GM12875 (cell line): ENCODE measurements at regions not wholly inside any gene's neighbourhood (a gene's known extent, or its start where the extent isn't known, plus 50 kb on each side); places are given as distances from the start of the nearest gene placed in this dataset.

Experiments
- H3K4me3 ChIP-seq: one replicate; pipeline ENCODE4 v1.5.1; 2011; ENCODE audit warnings: low read depth, low read length, control low read depth
- TF ChIP-seq, protein P1 (sequence below): IDR thresholded peaks from 2 replicates; pipeline ENCODE4 v1.5.1; 2011; ENCODE audit warnings: low read depth, mild to moderate bottlenecking, control low read depth, inconsistent platforms, low read length, moderate library complexity, borderline replicate concordance; ENCODE audit not compliant: insufficient read depth

DNA sequence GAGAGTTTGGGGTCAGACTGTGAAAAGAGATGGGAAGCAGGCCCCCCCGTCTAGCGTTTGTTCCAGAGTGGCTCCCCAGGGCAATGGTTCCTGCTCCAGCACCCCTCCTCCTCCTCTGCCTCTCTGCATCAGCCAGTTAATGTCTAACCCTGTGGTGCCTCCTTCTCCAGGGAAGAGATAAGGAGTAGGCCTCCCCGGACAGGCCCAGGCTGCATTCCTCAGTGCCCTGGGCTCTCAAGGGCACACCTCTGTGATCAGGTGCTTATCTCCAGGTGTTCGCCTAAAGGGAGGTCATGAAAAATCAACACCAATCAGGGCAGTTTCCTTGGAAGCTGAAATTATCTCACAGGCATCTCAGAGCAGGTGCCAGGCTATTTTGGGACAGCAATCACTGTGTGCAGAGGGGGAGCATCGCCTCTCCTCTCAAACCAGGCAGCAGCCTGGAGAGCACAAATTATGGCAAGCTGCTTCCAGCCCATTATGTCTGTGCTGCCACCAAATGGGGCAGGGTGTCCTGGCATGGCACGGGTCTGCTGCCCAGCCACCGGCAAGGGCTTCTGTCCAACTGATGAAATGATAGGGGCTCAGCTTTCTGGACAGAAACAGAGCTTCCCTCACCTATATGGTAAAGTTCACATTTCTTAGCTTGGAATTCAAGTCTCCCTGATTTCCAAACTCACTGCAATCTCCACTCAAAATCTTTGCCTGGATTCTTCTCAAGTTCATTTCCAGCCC lies 255.8 kb upstream of the SLC14A2 start:
- no peak overlapping the region for H3K4me3 ChIP-seq
- TF ChIP-seq, protein P1, sequence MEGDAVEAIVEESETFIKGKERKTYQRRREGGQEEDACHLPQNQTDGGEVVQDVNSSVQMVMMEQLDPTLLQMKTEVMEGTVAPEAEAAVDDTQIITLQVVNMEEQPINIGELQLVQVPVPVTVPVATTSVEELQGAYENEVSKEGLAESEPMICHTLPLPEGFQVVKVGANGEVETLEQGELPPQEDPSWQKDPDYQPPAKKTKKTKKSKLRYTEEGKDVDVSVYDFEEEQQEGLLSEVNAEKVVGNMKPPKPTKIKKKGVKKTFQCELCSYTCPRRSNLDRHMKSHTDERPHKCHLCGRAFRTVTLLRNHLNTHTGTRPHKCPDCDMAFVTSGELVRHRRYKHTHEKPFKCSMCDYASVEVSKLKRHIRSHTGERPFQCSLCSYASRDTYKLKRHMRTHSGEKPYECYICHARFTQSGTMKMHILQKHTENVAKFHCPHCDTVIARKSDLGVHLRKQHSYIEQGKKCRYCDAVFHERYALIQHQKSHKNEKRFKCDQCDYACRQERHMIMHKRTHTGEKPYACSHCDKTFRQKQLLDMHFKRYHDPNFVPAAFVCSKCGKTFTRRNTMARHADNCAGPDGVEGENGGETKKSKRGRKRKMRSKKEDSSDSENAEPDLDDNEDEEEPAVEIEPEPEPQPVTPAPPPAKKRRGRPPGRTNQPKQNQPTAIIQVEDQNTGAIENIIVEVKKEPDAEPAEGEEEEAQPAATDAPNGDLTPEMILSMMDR, result no peak

DNA sequence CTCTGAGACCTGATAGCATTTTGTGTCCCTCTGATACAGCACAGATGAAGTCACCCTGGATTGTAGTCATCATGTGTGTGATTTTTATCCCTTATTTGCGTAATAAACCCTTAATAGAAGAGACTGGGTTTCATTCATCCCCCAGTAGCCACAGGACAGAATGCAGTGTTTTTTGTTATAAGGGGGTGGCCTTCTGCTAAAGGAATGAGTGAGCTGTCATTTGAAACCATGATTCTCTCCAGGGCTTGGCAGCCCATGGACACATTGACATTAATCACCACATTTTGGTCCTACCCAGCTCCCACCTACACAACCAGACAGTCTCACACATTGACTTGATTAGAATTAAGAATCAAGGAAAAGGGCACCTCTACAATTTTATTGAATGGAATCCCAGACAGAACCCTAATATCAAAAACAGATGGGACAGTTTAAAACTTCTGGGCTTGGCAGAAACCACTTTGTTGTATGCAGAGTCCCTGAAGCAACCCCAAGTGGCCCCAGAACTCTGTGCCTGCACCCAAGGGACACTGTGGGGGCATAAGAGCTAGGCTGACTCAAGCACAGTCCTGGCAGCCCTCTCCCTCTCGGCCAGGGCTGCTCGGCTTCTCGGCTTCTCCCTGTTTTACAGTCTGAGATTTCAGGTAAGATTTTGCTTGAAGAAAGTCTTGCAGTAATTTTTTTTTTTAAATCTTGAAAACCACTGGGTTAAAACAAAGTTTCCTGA lies 254.0 kb upstream of the SLC14A2 start:
- TF ChIP-seq, protein P1, result no peak
- no peak overlapping the region for H3K4me3 ChIP-seq

DNA sequence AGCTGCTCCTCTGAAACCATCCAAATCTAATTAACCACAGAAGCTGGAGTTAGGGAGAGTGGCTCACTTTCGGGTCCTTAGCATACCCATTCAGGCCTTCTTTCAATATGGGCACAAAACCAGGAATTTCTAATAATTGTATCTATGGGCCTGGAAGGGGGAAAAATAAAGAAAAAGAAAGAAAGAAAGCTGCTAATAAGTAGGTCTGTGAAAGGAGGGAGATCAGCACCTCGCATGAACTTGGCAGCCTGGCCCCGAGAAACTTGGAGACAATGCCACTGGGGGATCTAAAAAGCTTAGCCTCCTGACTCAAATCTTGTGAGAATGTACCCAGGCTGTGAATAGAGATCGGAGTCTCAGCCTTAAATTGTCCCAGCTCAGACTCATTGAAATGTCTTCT lies 252.1 kb upstream of the SLC14A2 start:
- TF ChIP-seq, protein P1, result no peak
- no peak overlapping the region for H3K4me3 ChIP-seq

DNA sequence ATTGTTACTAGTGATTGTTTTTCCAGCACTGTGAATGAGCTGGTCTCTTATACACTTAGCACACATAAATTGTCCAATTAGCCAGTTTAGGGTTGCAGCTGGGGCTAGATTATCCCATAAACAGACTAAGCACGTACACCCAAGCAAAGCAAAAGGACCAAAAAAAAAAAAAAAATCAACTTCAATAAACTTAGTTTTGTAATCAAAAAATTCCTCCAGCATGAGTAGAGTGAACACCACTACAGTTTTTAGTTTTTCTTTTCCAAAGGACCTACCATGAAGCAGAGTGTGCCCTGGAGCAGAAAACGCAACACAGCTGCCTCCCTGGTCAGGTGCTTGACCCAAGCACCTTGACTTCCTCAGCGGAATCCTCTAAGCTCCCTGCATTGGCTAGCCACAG lies 249.4 kb upstream of the SLC14A2 start:
- TF ChIP-seq, protein P1, result no peak
- H3K4me3 ChIP-seq, result no peak overlapping the region

- no peak overlapping the region for H3K4me3 ChIP-seq
- TF ChIP-seq, protein P1, result no peak
Observed at GRCh38 chr18:45370255-45371010, 244.8 kb upstream of the SLC14A2 start.

DNA sequence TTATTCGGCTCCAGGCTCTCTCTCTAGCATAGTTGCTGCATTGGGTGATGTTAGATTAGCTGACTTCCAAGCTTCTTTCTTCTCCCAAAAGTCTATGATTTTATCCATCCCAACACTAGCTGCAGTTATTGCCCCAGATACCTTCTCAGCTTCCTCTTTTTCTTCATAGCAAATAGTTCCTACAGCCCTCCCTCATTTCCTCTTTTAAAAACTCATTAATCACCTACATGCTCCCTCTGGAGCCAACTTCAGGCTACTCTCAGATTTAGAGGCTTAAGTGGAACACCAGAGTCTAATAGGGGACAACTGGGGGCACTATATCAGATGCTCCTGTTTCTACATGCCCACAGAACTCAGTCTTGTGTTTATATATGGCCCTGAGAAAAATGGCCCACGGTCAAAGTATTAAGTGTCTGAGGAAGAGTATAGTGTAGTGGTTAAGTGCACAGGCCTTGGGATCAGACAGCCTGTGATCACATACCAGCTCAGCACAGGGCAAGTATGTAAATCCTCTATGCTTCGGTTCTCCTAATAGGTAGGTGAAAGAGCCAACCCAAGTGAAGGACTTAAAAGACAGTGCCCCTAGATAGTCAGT lies 241.9 kb upstream of the SLC14A2 start:
- TF ChIP-seq, protein P1, result no peak
- H3K4me3 ChIP-seq, result no peak overlapping the region
